HG02870 (cell line): ENCODE measurements at regions not wholly inside any gene's neighbourhood (a gene's known extent, or its start where the extent isn't known, plus 50 kb on each side); places are given as distances from the start of the nearest gene placed in this dataset.
"Not testable (repeated sequence)": the region's sequence is repeated elsewhere in the genome, so short reads cannot be mapped to it uniquely, and the experiment has no call there.

Experiments used
- ATAC-seq: cut with Tn5 transposase; IDR thresholded peaks from one replicate; pipeline ENCODE4 v1.9.1; 2021; ENCODE audit warnings: mild to moderate bottlenecking, moderate library complexity; ENCODE audit not compliant: unreplicated experiment

DNA sequence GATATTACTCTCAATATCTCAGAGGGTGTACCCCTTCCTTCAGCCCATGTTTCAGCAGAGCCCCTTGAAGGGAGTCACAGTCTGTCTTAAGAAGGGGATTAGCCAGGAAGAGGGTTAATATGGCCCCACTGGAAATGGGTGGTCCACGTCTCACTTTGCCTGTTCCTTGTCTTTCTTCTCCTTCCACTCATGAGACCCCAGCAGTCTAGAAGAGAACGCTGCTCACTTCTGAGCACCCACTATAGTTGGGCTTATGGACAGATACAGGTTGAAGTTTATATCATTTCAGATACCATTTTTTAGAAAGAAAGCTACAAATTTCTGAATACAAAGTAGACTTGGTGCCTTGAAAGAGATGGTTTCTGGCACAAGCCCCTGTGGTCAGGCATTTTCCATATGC, 139.3 kb upstream of the API5 start:
- ATAC-seq: no peak

DNA sequence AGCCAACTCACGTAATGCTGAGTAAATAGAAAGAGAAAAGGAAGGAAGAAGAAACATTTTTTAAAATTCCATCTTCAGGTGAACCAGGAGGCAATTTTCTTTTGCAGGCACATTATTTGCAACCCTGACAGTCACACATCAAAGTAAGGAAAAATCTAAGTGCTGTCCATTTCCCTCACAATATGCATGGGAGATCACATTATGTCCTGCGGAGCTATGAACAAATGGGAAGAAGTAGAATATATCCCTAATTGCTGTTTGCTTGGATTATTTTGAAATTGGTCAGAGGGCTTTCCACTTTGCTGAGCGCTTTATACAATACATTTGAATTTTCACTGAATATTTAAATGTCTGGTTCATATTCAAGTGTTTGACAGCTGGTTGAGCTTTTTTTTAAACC, 133.8 kb upstream of the API5 start:
- no peak for ATAC-seq

- ATAC-seq: not testable (repeated sequence)
These were observed 117.3 kb upstream of the API5 start for GRCh38 chr11:43194459-43194858.

GRCh38 chr11:43197379-43197778, 114.4 kb upstream of the API5 start:
- no peak for ATAC-seq

DNA sequence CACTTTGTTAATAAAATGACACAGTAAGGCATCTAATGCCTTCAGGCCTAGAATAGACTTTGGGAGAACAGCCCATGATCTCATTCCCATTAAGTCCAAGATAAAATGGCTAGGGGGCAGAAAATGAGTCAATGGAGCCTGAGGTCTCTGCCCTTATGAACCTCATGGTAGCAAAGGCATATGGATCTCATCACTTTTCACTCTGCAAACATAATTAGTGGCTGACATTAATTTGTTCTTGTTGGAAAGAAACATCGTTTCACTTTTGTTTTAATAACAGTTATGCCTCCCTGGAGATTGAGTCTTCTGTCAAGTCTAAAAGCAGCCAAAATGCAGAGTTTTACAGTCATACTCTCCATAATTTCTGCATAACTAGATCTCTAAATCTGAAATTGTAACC, 111.8 kb upstream of the API5 start:
- ATAC-seq: no peak

- ATAC-seq: no peak
These were observed 99.5 kb upstream of the API5 start for GRCh38 chr11:43212279-43212678.

DNA sequence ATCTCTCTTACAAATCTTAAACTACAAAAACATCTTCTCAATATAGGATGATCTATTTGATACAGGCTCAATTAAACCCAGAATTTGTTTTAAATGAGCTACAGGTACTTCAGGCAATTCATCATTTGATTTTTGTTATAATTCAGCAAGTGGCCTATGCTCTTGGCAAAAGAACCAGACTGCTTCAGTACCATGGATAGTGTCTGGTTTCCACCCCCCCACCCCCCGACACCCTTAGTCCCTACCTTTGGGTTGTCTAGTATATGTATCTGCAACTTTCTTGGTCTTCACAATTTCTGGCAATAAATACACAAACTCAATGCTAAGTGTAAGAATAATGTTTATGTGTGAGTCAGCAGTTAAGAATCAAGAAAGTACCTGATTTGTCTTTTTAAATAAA, 97.3 kb upstream of the API5 start:
- no peak for ATAC-seq

- no peak for ATAC-seq
These were observed 93.9 kb upstream of the API5 start for GRCh38 chr11:43217849-43218248.

DNA sequence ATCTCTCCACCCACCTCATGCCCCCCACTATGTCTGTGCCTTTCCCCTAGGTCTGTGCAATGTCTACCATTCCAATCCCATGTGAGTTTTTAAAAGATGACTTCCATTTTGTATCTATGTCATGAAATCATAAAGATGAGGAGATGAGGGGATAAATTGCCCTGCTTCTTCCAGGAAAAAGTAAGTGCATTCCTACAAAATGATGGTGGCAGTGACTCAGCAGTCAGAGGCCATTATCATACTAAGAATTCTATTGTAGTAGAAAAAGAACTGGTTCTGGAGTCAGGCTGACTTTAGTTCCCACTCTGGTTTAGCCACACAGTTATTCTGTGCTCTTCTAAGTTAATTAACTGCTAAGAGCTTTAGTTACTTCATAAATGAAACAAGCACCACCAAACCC, 89.6 kb upstream of the API5 start:
- ATAC-seq: no peak

- ATAC-seq: no peak
These were observed 88.8 kb upstream of the API5 start for GRCh38 chr11:43223026-43223425.

- ATAC-seq: no peak
These were observed 76.9 kb upstream of the API5 start for GRCh38 chr11:43234881-43235280.

DNA sequence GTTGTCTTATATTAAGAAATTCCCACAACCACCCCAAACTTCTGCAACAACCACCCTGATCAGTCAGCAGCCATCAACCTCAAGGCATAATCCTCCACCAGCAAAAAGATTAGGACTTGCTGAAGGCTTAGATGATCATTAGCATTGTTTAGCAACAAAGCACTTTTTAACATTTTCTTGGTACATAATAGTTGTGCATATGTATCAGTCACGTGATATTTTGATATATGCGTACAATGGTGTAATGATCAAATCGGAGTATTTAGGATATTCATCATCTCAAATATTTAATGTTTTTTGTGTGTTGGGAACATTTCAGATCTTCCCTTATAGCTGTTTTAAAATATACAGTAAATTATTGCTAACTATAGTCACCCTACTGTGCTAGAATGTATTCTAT, 73.5 kb upstream of the API5 start:
- no peak for ATAC-seq

- ATAC-seq: no peak
These were observed 72.0 kb upstream of the API5 start for GRCh38 chr11:43239791-43240190.

DNA sequence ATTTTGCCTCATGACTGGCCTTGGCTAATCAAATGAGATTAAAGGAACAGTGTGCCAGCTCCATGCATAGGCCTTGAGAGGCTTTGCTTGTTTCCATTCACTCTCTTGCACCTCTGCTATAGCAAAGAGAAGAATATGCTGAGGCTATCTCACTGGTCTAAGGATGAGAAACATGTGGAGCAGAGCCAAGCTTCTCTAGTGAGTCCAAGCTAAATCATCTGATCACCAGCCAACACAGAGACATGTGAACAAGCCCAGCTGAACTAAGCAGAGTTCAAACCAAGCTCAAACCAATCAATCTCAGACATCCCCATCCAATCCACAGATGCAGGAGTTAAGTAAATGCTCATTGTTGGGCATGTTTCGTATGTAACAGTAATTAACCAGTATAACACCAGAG, 69.4 kb upstream of the API5 start:
- no peak for ATAC-seq

GRCh38 chr11:43243927-43244326, 67.9 kb upstream of the API5 start:
- ATAC-seq: no peak

DNA sequence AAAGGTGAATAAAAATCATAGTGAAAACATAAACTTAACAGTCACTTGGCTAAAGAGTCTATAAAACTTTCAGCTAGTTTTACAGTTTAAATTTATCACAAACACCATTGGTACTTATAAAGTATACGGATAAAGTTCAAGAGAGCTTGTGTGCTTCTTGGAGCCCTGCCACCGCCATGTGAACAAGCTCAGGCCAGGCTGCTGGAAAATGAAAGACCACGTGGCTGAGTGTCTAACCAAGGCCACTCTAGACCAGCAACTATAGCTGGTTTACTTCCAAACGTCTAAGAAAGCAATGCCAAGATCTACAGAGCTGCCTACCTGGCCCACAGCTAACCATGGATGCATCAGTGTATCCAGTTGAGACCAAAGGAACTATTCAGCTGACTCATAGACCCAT, 66.3 kb upstream of the API5 start:
- ATAC-seq: no peak

- ATAC-seq: no peak
These were observed 61.5 kb upstream of the API5 start for GRCh38 chr11:43250309-43250708.

- no peak for ATAC-seq
These were observed 50.0 kb upstream of the API5 start for GRCh38 chr11:43261775-43262174.
